Effector CD4-positive, alpha-beta T cell (primary cell): ENCODE measurements at regions not wholly inside any gene's neighbourhood (a gene's known extent, or its start where the extent isn't known, plus 50 kb on each side); places are given as distances from the start of the nearest gene placed in this dataset.

Experiments
- DNase-seq: peaks from one replicate; pipeline ENCODE4 v3.0.0-alpha.2; 2020

DNA sequence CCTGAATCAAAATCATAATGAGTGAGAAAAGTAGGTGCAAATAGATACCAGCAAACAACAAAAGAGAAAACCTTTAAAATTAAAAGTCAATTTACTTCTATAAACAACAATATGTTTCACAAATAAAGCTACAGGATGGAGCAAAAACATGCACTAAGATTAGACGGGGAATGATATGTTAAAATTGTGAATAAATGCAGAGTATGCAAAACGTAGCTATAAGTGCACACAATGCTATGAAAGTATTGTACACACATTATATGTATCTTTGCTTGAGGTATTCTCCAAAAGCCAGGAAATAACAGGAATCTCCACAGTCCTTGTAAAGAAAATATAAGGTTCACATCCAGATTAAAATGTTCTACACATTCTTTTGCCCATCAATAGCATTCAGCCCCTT, 523.9 kb downstream of the EFNB2 start:
- no peak for DNase-seq

DNA sequence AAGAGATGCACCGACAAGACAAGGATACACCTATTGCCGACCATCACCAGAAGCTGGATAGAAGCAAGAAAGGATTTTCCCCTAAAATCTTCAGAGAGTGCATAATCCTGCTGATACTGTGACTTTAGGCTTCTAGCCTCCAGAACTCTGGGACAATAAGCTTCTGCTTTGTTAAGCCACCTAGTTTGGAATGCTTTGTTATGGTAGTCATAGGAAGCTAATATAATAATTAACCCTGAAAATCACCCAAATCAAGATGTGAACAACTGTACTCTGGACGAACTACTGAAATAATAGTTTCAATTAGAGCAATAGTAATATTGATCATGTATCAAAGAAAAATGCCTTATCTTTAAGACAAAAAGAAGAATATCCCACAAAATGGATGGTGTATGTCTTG, 524.6 kb downstream of the EFNB2 start:
- no peak for DNase-seq

DNA sequence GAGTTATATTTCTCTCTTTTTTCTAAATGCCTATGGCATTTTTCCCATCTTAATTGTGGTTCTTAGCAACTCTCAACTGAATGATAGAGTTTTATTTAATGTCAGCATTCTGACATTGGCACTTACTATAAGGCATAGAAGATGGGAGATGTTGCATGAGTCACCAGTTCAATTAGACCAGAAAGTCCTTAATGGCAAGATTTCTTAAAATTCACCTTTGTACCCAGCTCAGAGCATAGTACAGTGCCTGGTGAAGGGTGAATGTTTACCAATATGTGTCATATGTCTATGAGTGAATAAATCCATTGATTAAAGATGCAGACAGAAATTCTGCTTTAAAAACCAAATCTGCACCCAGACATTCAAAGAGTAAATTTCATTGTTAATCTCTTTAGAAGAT, 526.9 kb downstream of the EFNB2 start:
- DNase-seq, result no peak

DNA sequence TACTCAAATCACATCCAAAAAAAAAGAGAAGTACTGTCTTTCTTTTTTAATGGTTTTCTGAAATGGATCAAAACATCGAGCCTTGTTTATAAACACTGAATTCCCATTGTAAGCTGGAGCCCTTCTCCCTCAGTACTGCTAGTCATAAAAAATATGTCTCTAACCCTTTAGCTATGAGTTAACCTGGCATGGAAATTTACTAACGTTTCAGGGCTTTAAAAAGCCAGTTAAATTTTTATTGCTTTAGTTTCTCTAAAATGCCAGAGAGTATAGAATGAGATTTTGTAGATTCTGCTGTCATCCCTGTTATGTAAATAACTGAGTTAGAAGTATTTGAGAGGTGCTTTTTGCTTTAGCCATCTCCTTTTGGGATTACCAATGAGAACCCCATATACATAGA, 528.3 kb downstream of the EFNB2 start:
- DNase-seq, result no peak

DNA sequence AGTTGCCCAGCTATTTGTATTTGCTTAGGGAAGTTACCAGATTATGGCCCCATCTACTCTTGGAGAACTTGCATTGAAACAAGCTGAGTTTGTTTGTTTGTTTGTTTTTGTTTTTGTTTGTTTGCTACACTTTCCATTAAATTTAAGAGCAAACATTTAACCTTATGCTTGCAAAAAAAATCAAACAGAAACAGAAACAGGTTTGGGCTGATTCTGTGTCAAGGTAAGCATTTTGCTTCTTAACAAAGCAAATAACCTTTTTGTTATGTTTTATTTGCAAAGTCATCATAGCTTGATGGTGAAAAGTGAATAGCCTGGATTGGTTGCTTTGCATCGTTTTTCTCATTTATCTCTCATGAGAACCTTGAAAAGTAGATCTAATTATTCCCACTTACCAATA, 531.8 kb downstream of the EFNB2 start:
- no peak for DNase-seq

DNA sequence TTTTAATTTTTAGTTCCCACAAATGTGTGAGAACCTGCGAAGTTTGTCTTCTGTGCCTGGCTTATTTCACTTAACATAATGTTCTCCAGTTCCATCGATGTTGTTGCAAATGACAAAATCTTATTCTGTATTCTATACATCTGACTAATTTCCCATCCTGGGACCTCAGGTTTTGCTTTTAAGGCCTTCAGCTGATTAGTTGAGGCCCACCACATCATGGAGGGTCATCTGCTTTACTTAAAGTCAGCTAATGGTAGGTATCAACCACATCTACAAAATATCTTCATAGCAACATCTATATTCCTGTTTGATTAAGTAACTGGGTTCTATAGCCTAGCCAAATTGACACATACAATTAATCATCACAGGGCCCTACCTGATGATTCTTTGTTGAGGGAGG, 534.0 kb downstream of the EFNB2 start:
- DNase-seq, result no peak

DNA sequence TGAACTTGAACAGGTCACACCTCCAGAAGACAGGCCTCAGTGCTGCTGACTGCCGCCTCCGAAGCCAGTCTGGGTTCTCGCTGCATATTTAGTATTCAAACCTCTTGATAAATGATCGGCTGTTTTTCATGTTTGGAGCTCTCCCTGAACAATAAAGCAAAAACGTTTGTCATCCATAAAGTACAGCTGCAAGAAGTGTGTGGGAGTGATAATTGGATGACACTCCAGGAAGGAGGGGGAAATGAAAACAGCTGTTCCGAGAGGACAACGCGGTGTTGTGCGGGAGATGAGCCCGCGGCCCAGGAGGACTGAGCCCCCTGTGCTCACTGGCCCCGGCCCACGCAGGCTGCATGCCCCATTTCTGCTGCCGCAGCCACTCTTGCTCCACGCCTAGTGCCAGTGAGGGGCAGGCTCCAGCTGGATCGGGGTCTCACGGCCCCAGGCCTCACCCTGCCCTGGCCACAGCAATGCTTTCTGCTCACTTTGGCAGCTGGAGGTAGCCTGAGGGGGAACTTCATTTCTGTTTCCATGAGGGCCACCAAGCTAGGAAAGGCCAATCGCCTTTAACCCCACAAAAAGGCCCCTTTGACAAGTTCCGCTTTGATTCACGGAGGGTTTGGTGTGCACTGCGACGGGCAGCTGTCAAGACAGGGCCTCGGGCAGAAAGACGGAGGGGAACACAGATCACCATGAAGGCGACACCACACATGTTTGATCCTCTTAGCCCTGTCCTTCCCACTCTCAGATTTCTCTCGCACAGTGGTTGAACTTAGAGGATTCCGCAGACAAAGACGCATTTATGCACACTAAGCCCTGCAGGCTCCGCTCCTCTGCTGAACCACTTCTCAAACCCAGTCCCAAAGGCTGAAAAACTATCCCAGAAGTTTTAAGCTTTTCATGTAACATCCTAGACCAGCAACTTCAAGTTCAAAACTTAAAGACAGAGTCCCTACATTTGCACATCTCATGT, 537.6 kb downstream of the EFNB2 start:
- DNase-seq, result no peak

DNA sequence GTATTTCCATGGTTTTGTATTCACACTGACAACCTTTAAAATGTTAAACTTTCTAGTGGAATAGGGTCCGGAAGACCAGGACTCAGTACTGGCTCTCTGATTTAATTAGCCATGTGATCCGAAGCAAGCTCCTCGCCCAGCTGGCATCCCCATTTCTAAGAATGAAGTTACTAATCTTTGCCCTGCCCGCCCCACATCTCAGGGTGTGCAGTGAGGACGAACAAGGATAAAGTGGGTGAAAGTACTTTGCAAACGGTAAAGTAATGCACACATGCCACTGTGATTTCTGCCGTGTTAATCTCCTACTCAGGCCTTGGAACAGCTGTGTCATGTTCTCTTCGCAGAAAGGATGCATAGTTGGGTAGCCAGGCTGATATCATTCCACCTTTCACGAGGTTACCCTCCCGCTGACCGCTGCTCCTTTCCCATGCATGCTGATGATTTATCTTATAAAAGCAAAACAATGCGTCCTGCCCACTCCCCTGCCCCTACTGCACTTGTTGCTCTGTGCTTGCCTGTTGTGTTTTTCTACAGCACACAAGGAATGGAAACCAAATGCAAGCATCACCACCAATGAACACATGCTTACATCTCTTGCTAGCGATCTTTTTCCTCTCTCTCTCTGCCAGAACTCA, 539.0 kb downstream of the EFNB2 start:
- no peak for DNase-seq

DNA sequence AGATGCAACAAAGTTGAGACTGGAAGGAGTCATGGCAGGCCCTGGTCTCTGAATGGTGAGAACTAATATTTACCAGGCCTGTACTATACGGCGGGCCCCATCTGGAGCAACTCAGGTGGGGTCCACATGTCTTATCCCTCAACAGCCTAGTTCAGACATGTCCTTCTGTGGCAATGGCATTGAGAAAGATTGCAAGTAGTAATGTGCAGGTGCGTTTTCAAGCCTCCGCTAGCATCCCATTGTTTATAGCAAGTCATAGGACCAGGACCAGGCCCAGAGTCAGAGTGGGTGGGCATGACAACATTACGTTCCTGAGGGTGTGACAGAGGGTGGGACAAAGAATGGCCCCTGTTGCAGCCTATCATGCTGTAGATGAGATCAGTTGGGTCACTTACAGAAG, 541.1 kb downstream of the EFNB2 start:
- DNase-seq, result no peak

DNA sequence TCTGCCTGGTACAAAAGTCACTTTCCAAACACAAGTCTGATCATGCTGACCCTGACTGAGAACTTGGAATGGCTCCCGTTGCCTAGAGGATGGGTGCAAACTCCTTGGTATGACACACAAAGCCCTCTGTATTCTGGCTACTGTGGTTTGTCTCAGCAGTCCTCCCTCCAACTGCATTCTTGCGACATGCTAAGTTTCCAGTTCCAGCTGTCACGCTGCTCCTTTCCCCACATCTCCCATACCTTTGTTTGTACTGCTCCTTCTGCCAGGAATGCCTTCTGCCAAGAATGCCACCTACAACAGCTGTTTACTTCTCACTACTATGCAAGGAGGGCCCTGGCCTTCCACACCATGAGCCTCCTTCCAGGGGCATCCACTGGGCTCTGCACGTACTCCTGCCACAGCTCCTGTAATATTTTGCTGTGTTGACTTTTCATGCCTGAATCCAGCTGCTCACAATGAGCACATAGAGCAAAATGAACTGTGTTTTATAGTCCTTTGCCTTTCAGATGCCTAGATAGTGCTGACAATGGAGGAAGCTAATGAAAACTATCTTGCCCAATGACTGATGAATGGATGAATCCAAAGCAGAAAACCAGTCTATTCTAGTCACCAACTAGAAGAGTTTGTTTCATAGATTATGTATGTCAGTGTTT, 543.7 kb downstream of the EFNB2 start:
- no peak for DNase-seq

DNA sequence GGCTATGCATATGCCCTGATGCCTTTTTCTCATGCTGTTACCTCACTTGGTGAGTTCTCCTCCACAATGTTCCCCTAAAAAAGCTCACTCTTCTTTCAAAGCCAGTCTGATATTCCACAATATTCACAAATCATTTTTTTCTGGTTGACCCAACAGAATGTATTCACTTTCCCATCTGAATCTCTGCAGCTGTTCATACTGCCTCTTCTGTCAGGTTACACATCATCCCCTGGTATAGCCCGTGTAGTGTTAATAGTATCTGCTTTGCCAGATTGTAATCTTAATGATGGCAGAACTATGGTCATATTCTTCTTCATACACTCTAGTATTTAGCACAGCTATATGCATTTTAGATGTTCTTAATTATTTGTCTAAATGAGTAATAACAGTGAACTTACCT, 544.3 kb downstream of the EFNB2 start:
- DNase-seq, result no peak

DNA sequence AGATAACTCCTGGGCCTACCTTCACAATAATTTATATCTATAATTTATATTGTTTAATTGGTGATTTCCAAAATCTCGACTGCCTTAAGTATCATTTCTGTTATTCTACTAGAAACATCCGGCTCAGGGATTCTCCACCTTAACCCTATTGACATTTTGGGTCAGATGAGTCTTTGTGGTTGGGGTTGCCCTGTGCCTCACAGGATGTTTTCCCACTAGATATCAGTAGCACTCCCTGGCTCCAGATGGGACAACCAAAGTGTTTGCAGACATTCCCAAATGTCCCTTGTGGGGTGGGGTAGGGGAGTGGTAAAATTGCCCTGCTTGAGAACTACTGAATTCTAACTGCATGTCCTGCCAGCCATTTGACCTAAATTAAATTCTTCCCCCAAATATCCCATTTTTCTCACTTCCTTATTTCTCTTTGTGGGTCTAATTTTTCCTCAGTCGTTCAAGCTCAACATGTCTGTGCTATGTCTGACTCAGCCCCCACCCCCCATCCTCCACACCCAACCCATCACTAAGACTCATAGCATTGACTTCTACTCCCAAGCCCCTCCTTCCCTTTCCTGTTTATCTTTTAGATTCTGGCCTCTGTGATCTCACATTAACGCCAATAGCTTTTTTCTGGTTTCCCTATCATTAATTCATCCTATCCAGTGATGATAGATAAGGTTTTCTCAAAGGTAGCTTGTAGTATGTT, 545.1 kb downstream of the EFNB2 start:
- no peak for DNase-seq

DNA sequence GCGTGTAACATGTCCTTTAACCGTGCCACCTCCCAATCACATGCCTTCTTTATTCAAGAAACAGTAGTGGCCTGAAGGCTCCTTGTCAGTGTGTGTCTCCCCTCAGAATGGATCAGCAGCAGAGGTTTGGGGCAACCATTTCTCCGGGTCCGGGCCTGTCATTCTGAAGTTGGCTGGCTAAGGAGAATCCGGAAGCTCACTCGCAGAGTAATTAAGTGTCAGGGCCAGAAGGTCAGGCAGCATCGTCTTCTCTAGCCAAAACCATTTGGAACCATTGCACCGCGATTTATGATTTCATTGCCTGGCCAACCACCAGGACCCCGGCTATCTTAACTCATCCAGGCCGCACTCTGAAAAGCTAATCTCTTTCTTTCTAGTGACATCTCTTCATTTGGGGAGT, 550.8 kb downstream of the EFNB2 start:
- no peak for DNase-seq

DNA sequence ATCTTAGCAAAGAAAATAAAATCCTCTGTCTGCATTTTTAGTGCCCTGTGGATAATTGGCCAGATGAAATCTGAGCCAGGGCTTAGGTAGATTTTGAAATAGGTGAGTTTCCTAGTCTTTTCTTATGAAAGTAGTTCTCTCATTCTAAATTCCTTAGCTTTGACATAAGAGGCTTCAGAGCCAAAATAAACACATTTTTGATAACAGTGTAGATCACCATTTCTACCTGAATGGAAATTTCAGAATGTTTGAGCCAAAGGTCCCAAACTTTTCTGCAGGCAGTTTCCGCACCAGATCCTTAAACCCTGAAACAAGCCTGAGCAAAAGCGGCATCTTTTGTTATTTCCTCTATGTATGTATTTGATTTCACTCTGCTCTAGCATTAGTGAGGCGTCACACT, 551.2 kb downstream of the EFNB2 start:
- no peak for DNase-seq

DNA sequence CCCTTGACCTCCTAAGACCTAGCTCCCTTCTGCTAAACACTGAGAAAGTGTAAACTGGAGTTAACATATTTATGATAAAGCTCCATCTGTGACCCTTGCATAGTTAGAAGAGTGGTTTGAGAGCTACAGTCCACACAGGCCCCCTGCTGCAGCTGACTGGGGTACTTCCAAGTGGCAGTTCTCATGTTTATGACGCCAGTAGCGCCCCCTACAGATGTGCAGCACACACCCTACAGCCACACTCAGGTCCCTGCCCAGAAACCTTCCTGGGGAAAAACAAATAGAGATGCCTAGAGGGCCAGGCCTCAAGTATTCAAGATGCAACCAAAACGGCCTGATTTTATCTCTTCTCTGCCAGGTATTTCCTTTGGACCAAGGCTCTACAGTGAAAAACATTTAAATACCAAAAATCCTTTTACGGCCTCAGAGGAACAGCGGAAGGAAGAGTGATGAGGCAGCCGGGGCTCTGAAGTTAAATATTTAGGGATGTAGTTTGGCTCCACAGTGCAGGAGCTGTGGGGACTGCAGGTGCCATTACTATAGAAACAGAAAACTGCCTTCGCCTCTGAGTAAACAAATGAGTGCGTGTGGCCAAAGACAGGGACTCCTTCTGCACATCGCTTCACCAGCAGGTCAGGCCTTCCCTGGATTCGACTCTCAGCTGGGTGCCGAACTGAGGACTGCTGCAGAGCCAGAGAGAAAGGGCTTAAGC, 553.1 kb downstream of the EFNB2 start:
- DNase-seq, result no peak

DNA sequence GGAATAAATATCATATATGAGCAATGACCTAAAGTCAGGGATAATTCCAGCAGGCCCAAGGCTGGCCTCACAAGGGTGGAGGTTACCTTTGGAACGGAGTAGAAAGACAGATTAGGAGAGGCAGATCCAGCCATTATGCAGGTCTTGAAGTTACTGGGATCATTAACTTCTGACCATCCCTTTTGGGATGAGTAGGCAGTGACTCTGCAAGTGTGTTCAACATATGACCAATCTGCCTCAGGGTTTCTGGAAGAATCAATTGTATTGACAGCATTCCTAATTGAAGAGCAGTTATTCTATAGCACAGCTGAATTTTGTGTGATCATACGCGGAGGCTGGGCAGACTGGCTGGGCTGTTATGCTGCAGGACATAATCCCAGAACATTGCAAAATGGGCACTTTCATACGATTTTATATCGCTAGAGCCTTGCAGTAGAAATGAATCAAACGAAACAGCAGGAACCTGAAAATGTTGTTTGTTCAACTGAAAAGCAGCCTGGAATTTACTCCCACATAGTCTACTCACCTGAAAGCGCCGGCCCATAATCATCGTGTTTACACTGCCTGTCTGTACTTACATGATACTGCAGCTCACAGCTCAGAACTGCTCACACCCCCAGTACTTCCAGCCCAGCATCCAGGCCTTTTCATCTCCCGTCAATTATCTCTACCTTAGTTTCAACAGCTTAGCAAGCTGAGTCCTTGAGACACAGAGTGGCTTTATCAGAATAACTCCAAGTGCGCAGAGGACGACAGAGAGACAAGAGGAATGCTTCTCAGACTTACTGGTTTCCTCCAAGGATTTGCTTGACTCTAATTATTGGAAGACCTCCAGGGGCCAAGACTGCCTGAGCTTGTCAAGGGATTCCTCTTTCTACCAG, 556.1 kb downstream of the EFNB2 start:
- no peak for DNase-seq

DNA sequence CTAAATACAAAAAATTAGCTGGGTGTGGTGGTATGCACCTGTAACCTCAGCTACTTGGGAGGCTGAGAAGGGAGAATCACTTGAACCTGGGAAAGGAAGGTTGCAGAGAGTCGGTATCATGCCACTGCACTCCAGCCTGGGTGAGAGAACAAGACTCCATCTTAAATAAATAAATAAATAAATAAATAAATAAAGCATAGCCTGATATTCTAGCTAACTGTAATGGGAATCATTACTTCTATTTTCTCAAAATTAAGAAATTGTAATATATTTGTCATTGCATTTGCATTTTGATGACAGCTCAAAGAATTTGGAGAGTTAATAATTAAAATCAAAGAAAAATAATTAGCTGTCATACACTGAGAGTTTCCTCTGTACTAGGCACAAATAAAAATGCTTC, 561.1 kb downstream of the EFNB2 start:
- no peak for DNase-seq

DNA sequence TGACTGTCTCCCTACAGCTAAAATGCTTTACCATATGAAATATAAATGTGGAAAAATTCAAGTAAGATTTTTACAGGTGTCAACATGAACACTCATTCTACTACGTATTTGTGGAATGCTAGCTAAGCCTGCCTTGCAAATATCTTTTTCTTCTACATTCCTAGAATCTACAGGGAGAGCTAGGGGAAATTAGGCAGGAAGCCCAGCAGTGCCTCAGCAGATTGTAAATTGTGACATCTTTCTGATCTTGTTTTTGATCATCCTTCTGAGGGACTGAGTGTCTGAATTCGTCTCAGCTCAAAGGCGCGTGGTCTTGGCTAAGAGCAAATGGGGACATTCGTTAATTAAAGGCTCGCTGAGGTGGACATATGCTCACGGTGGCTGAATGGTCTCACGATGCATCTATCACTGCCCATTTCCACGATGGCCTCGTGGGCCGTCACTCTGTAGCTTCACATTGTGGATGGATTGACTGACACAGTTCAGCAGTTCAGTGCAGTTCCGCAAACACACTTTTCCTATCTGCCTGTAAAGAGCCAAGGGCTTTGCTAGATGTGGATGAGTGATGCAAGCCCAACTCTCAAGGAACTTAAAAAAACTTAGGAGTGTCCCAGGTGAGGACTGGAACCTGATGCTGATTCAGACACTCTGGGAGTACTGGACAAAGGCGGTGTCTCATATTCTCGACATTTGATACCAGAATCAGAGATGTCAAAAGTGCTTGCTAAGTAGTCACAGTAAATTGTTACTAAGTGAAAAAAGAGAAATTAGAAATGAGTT, 562.5 kb downstream of the EFNB2 start:
- DNase-seq, result no peak

DNA sequence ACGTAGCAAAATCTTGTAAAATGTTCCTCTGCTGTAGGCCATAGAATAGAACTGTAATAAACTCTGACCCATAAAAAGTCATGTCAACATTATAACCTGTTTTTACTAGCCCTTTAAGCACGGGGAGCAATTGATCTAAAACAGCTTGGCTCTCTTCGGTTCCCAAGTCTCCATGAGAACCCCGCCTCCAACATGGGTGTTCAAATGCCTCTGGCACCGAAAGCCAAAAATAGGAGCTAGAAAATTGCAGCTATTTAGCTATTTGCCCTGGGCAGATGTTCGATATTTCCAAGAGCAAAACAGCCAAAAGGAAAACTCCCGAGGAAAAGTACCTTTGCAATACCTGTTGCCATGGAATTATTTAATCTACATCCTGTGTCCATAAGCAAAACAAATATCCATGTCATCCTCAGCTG, 563.1 kb downstream of the EFNB2 start:
- no peak for DNase-seq

DNA sequence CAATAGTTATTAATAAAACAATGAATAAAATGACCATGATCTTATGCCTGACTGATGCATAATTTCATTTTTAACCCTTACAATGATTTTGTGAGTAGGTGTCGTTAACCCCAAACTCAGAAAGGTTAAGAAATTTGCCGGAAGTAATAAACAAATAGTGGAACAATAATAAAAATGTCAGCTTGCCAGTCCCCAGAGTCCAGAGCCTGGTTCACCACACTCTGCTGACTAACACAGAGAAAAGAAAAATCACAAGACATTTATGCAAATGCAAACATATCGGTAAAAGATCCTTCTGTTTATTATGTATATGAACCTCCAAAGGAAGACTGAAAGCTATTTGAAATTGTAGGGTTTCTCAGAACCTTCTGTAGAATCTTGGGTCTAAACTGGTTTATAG, 563.7 kb downstream of the EFNB2 start:
- DNase-seq, result no peak

DNA sequence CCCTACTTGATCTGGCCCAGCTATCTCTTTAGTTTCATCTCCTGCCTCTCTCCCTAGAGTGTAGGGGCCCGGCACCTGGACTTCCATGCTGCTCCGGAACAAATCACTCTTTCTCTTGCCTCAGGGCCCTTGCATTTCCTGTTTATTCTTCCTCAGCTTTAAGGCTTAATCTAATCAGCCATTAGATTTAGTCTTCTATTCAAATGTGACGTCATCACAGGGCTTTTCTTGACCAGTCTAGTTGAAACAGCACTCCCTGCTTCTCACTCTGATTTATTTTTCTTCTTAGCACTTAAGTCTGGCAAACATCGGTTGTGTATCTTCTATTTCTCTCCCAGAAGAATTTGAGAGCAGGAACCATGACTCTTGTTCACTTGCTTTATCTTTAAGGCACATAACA, 564.1 kb downstream of the EFNB2 start:
- no peak for DNase-seq
